ENCODE measurements at regions not wholly inside any gene's neighbourhood (a gene's known extent, or its start where the extent isn't known, plus 50 kb on each side); places are given as distances from the start of the nearest gene placed in this dataset.

GRCh38 chr3:150183678-150184425 lies 213.2 kb upstream of the PFN2 start:
- TF ChIP-seq CTCF (conservative IDR thresholded peaks at IDR 0.05; ENCODE audit: low read depth, low read length) (peak; percentile 74), EZH2 (IDR thresholded peaks at IDR 0.05; ENCODE audit: borderline replicate concordance, low read depth, low read length, poor library complexity, severe bottlenecking) (no peak)
